Keratinocyte (primary cell): ENCODE measurements at regions not wholly inside any gene's neighbourhood (a gene's known extent, or its start where the extent isn't known, plus 50 kb on each side); places are given as distances from the start of the nearest gene placed in this dataset.
"Not testable (repeated sequence)": the region's sequence is repeated elsewhere in the genome, so short reads cannot be mapped to it uniquely, and the experiment has no call there.

ENCODE experiments used
- EZH2 ChIP-seq: IDR thresholded peaks from one replicate; pipeline ENCODE4 v1.6.1; 2012; ENCODE audit warnings: inconsistent platforms, mild to moderate bottlenecking, low read length, moderate library complexity
- TF ChIP-seq, protein P1 (sequence below), 3 experiments: IDR thresholded peaks in 1 of 3; conservative IDR thresholded peaks in 1 of 3; optimal IDR thresholded peaks in 1 of 3; 2 replicates in 2 of 3; 3 replicates in 1 of 3; pipeline versions ENCODE3 to v1.5.1; 2011; ENCODE audit warnings: low read length in 3 of 3, mild to moderate bottlenecking in 3 of 3, moderate library complexity in 2 of 3, control low read depth in 1 of 3, inconsistent platforms in 1 of 3; ENCODE audit not compliant: insufficient read depth in 2 of 3; ENCODE audit errors: extremely low read depth in 1 of 3

DNA sequence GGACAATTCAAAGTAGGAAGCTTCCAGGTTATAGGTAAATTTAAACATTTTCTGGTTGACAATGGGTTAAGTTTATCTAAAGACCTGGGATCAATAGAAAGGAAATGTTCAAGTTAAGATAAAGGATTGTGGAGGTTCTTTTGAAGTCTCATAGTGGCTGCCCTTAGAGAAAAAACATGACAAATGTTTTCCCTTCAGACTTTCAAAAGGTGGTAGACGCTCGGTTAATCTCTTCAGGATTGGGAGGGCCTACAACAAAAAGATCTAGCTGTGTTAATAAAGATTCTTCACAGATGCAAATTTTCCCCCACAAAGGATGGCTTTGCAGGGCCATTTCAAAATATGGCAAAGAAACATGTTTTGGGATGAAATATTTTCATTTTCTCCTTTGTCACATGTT is 86.6 kb upstream of the FRMD4A start:
- TF ChIP-seq, protein P1, sequence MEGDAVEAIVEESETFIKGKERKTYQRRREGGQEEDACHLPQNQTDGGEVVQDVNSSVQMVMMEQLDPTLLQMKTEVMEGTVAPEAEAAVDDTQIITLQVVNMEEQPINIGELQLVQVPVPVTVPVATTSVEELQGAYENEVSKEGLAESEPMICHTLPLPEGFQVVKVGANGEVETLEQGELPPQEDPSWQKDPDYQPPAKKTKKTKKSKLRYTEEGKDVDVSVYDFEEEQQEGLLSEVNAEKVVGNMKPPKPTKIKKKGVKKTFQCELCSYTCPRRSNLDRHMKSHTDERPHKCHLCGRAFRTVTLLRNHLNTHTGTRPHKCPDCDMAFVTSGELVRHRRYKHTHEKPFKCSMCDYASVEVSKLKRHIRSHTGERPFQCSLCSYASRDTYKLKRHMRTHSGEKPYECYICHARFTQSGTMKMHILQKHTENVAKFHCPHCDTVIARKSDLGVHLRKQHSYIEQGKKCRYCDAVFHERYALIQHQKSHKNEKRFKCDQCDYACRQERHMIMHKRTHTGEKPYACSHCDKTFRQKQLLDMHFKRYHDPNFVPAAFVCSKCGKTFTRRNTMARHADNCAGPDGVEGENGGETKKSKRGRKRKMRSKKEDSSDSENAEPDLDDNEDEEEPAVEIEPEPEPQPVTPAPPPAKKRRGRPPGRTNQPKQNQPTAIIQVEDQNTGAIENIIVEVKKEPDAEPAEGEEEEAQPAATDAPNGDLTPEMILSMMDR (optimal IDR thresholded peaks at IDR 0.05 in 1 of 3, IDR thresholded peaks at IDR 0.05 in 1 of 3, conservative IDR thresholded peaks at IDR 0.05 in 1 of 3; ENCODE audit: extremely low read depth in 1 of 3, insufficient read depth in 2 of 3, low read length in 3 of 3): not testable (repeated sequence)
- not testable (repeated sequence) for TF ChIP-seq EZH2
